Nephron (organoid): ENCODE measurements at regions not wholly inside any gene's neighbourhood (a gene's known extent, or its start where the extent isn't known, plus 50 kb on each side); places are given as distances from the start of the nearest gene placed in this dataset.
A peak's percentile ranks its signal among the peaks of the same experiment; 100 is the strongest.

Experiments used
- H3K27ac Mint-ChIP-seq, 3 experiments: 2 replicates each; pipeline ENCODE4 v1.8.0; 2020; ENCODE audit warnings: mixed read lengths in 3 of 3, mild to moderate bottlenecking in 2 of 3, moderate library complexity in 1 of 3
- H3K27me3 Mint-ChIP-seq: 2 replicates; pipeline ENCODE4 v1.8.0; 2021; ENCODE audit warnings: low read depth, mild to moderate bottlenecking, moderate library complexity, mixed read lengths
- H3K36me3 Mint-ChIP-seq: 2 replicates; pipeline ENCODE4 v1.8.0; 2020; ENCODE audit warnings: low read depth, mixed read lengths
- H3K4me1 Mint-ChIP-seq: 2 replicates; pipeline ENCODE4 v1.8.0; 2020; ENCODE audit warnings: mixed read lengths
- H3K4me3 Mint-ChIP-seq, 3 experiments: 2 replicates each; pipeline ENCODE4 v1.8.0; 2020; ENCODE audit warnings: mild to moderate bottlenecking in 3 of 3, mixed read lengths in 3 of 3, moderate library complexity in 2 of 3
- H3K9me3 Mint-ChIP-seq: 2 replicates; pipeline ENCODE4 v1.8.0; 2020; ENCODE audit warnings: mixed read lengths
- CTCF ChIP-seq, 3 experiments: fragments of 200-600 bp; sonication (generic); IDR thresholded peaks; one replicate each; pipeline ENCODE4 v1.5.0; 2021; ENCODE audit warnings: antibody characterized with exemption in 3 of 3; ENCODE audit not compliant: unreplicated experiment in 3 of 3

- Mint-ChIP-seq H3K27me3 (no peaks in the 10 kb centered on the region), H3K4me3 (no peak overlapping the region), H3K36me3 (no peaks in the 10 kb centered on the region), H3K4me1 (peaks cover 12% of the 10 kb centered on the region), H3K27ac (no peak overlapping the region), H3K9me3 (no peaks in the 10 kb centered on the region)
- TF ChIP-seq CTCF (IDR thresholded peaks at IDR 0.05; ENCODE audit: unreplicated experiment in 3 of 3) = no peak
Observed at GRCh38 chr12:77251799-77252198, 186.4 kb upstream of the E2F7 start.

DNA sequence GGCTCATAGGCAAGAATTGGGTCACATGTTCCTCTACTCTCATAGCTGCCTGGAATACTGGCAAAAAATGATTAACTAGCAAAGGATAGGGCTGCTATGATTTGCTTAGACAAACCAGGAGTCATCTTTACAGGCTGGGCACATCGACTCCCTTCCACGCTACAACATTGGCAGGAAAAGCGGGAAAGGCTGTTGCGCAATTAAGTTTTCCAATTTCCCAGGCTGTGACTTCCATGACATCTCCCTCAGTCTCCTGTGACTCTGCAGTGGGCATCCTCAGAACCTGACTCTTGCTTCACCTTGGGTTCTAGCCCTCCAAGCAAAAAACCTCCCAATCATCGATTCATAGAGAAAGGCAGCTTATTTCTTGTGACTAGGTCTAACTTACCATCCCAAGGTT, 184.5 kb upstream of the E2F7 start:
- H3K4me1 Mint-ChIP-seq = peaks cover 12% of the 10 kb centered on the region
- no peaks in the 10 kb centered on the region for H3K36me3 Mint-ChIP-seq
- no peak for TF ChIP-seq CTCF (IDR thresholded peaks at IDR 0.05; ENCODE audit: unreplicated experiment in 3 of 3)
- no peaks in the 10 kb centered on the region for H3K27me3 Mint-ChIP-seq
- no peaks in the 10 kb centered on the region for H3K9me3 Mint-ChIP-seq
- no peak overlapping the region for H3K4me3 Mint-ChIP-seq
- H3K27ac Mint-ChIP-seq = no peak overlapping the region

DNA sequence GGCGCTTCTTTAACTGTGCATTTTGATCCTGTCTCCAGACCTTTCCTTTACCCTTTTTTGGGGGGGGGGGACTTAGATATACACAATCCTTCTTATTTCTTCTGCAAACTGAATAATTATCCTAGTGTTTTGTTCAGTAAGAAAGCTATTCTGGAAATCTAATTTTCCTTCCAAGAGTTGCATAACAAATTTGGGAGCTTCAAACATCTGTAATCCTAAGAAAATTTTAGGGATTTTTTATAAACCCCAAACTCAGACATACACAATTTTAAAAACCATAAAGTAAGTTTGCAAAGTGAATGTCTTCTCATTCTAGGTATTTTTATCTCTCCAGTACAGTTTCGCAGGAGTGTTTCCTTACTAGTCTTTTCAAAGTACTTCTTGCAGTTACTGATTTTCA, 182.7 kb upstream of the E2F7 start:
- Mint-ChIP-seq H3K27me3 (no peaks in the 10 kb centered on the region), H3K9me3 (no peaks in the 10 kb centered on the region), H3K4me3 (no peak overlapping the region), H3K27ac (peak overlapping the region in 2 of 3 experiments; percentile 48 to 49), H3K4me1 (peaks cover 12% of the 10 kb centered on the region), H3K36me3 (no peaks in the 10 kb centered on the region)
- TF ChIP-seq CTCF (IDR thresholded peaks at IDR 0.05; ENCODE audit: unreplicated experiment in 3 of 3) = no peak

GRCh38 chr12:77247542-77247941, 182.2 kb upstream of the E2F7 start:
- H3K4me3 Mint-ChIP-seq = no peak overlapping the region
- H3K27me3 Mint-ChIP-seq = no peaks in the 10 kb centered on the region
- peaks cover 12% of the 10 kb centered on the region for H3K4me1 Mint-ChIP-seq
- H3K9me3 Mint-ChIP-seq = no peaks in the 10 kb centered on the region
- H3K27ac Mint-ChIP-seq = peak overlapping the region in 2 of 3 experiments; percentile 48 to 49
- no peaks in the 10 kb centered on the region for H3K36me3 Mint-ChIP-seq
- no peak for TF ChIP-seq CTCF (IDR thresholded peaks at IDR 0.05; ENCODE audit: unreplicated experiment in 3 of 3)

GRCh38 chr12:77243345-77243744, 178.0 kb upstream of the E2F7 start:
- H3K9me3 Mint-ChIP-seq = no peaks in the 10 kb centered on the region

More at GRCh38 chr12:77243345-77243744, 178.0 kb upstream of the E2F7 start:
- no peaks in the 10 kb centered on the region for H3K27me3 Mint-ChIP-seq
- no peak overlapping the region for H3K4me3 Mint-ChIP-seq
- peaks cover 12% of the 10 kb centered on the region for H3K4me1 Mint-ChIP-seq
- no peak for TF ChIP-seq CTCF (IDR thresholded peaks at IDR 0.05; ENCODE audit: unreplicated experiment in 3 of 3)
- no peaks in the 10 kb centered on the region for H3K36me3 Mint-ChIP-seq
- H3K27ac Mint-ChIP-seq = no peak overlapping the region
